HUES48 (cell line): ENCODE measurements at regions not wholly inside any gene's neighbourhood (a gene's known extent, or its start where the extent isn't known, plus 50 kb on each side); places are given as distances from the start of the nearest gene placed in this dataset.

Experiments
- H3K27ac ChIP-seq: one replicate; pipeline ENCODE4 v1.7.0; 2013; ENCODE audit warnings: low read depth, low read length, inconsistent platforms
- H3K27me3 ChIP-seq: 2 replicates; pipeline ENCODE4 v1.6.1; 2013; ENCODE audit warnings: mild to moderate bottlenecking, low read length; ENCODE audit not compliant: control insufficient read depth, insufficient read depth
- H3K36me3 ChIP-seq: 2 replicates; pipeline ENCODE4 v1.6.1; 2013; ENCODE audit warnings: low read length; ENCODE audit not compliant: control insufficient read depth, insufficient read depth
- H3K4me1 ChIP-seq: 2 replicates; pipeline ENCODE4 v1.6.1; 2013; ENCODE audit warnings: mild to moderate bottlenecking, low read length; ENCODE audit not compliant: control insufficient read depth, insufficient read depth
- H3K4me3 ChIP-seq: 2 replicates; pipeline ENCODE4 v1.5.1; 2013; ENCODE audit warnings: mild to moderate bottlenecking, low read depth, low read length
- H3K9ac ChIP-seq: 2 replicates; pipeline ENCODE4 v1.6.1; 2013; ENCODE audit warnings: mild to moderate bottlenecking, low read depth, low read length, moderate library complexity
- H3K9me3 ChIP-seq: 2 replicates; pipeline ENCODE4 v1.6.1; 2013; ENCODE audit warnings: low read length; ENCODE audit not compliant: control insufficient read depth, insufficient read depth

GRCh38 chr11:71086687-71087258 lies 165.6 kb downstream of the SHANK2 start:
- H3K27ac ChIP-seq, result no peak overlapping the region
- H3K4me1 ChIP-seq, result no peaks in the 10 kb centered on the region
- H3K9me3 ChIP-seq, result no peaks in the 10 kb centered on the region
- H3K4me3 ChIP-seq, result no peak overlapping the region
- H3K9ac ChIP-seq, result no peak overlapping the region
- H3K27me3 ChIP-seq, result no peaks in the 10 kb centered on the region
- H3K36me3 ChIP-seq, result peaks cover 24% of the 10 kb centered on the region

GRCh38 chr11:71084306-71085012 lies 167.9 kb downstream of the SHANK2 start:
- no peaks in the 10 kb centered on the region for H3K9me3 ChIP-seq
- H3K27me3 ChIP-seq, result no peaks in the 10 kb centered on the region
- H3K9ac ChIP-seq, result no peak overlapping the region
- no peak overlapping the region for H3K27ac ChIP-seq
- H3K36me3 ChIP-seq, result peaks cover 6% of the 10 kb centered on the region
- H3K4me1 ChIP-seq, result 0 out of 2 replicates have a peak, but pooled peaks cover 2% of the 10 kb centered on the region
- no peak overlapping the region for H3K4me3 ChIP-seq

- 0 out of 2 replicates have a peak, but pooled peaks cover 2% of the 10 kb centered on the region for H3K4me1 ChIP-seq
- H3K27me3 ChIP-seq, result no peaks in the 10 kb centered on the region
- no peaks in the 10 kb centered on the region for H3K9me3 ChIP-seq
- no peaks in the 10 kb centered on the region; the same call in 1 of the 2 replicates for H3K36me3 ChIP-seq
- H3K27ac ChIP-seq, result no peak overlapping the region
- no peak overlapping the region for H3K4me3 ChIP-seq
- no peak overlapping the region for H3K9ac ChIP-seq
Observed at GRCh38 chr11:71083105-71083504, 169.3 kb downstream of the SHANK2 start.

DNA sequence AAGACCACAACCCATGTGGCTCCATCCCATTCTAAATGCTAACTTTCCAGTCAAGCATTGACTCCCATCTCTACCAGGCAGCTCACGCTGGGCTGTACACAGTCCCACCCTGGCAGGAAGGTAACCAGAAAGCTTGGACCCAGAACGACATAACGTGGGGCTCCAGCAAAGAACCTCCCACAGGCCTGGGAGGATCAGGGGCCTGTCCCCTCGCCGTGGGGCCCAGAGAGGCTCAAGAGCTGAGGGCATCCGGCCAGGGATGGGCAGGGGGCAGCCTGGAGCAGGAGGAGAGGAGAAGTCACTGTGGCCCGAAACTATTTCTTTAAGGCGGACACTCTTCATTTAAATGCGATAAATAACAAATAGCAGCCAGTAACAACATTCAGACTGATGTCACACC lies 169.9 kb downstream of the SHANK2 start:
- Histone ChIP-seq H3K27me3 (no peaks in the 10 kb centered on the region), H3K27ac (no peak overlapping the region), H3K4me3 (no peak overlapping the region), H3K9ac (no peak overlapping the region), H3K36me3 (no peaks in the 10 kb centered on the region; the same call in 1 of the 2 replicates), H3K4me1 (0 out of 2 replicates have a peak, but pooled peaks cover 2% of the 10 kb centered on the region), H3K9me3 (no peaks in the 10 kb centered on the region)

DNA sequence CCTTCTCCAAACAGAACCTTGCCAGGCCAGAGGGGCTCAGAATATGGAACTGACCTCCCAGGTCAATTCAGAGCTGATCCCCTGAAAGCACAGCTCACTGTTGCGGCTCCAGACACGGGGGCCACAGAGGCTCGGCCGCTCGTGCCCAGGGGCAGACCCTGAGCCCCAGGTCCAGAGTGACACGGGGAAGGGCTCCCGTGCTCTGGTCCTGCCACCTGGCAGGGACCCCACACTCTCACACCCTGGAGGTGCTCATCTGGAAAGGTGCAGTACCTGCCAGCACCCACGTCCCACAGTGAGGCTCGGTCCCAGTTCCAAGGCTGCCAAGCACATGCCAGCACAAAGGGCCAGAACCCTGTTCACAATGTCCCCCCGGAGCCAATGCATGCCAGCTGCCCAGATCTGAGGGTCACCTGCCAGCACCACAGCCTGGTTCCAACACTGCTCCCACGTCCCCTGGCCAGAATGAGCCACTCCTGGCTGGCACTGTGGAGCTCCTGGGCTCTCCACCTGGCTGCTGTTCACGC lies 170.6 kb downstream of the SHANK2 start:
- Histone ChIP-seq H3K27me3 (no peaks in the 10 kb centered on the region), H3K4me3 (no peak overlapping the region), H3K4me1 (0 out of 2 replicates have a peak, but pooled peaks cover 8% of the 10 kb centered on the region), H3K9ac (no peak overlapping the region), H3K9me3 (no peaks in the 10 kb centered on the region), H3K36me3 (no peaks in the 10 kb centered on the region; the same call in 1 of the 2 replicates), H3K27ac (no peak overlapping the region)

GRCh38 chr11:71080239-71081097 lies 171.9 kb downstream of the SHANK2 start:
- Histone ChIP-seq H3K27me3 (no peaks in the 10 kb centered on the region), H3K9ac (no peak overlapping the region), H3K9me3 (no peaks in the 10 kb centered on the region), H3K4me1 (0 out of 2 replicates have a peak, but pooled peaks cover 8% of the 10 kb centered on the region), H3K36me3 (peaks cover 3% of the 10 kb centered on the region; the same call in 1 of the 2 replicates), H3K27ac (no peak overlapping the region), H3K4me3 (no peak overlapping the region)

DNA sequence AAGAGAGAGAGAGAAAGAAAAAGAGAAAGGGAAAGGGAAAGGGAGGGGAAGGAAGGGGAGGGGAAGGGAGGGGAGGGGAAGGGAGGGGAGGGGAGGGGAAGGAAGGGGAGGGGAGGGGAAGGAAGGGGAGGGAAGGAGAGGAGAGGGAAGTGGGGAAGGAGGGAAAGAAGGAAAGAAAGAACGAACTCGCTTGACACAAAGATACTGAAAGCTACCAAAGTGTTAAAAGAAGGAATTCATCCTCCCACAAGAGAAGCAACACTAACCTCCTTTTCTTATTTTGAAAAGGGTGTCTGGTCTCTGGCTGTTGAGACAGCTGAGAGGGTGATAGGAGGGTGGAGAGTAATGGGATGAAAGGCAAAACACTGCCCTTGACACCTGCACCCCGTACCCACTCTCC lies 172.6 kb downstream of the SHANK2 start:
- no peaks in the 10 kb centered on the region for H3K9me3 ChIP-seq
- no peaks in the 10 kb centered on the region for H3K27me3 ChIP-seq
- no peak overlapping the region for H3K4me3 ChIP-seq
- peaks cover 3% of the 10 kb centered on the region; the same call in 1 of the 2 replicates for H3K36me3 ChIP-seq
- no peak overlapping the region for H3K9ac ChIP-seq
- 0 out of 2 replicates have a peak, but pooled peaks cover 8% of the 10 kb centered on the region for H3K4me1 ChIP-seq
- H3K27ac ChIP-seq, result no peak overlapping the region

DNA sequence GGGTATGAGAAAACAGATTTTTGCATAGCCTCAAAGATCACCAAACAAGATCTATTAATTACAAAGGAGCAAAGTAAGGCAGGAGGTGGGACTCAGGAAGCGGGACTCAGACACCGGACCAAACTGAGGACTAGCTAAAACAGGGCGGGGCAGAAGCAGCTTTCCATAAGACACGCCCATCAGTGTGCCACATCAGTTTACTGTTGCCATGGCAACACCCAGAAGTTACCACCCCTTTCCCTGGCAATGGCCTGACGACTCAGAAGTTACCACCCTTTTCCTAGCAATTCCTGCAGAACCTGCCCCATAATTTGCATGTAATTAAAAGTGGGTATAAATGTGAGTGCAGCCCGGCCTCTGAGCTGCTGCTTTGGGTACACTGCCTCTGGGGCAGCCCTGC lies 173.9 kb downstream of the SHANK2 start:
- H3K27me3 ChIP-seq, result no peaks in the 10 kb centered on the region
- H3K36me3 ChIP-seq, result peaks cover 14% of the 10 kb centered on the region
- H3K4me3 ChIP-seq, result no peak overlapping the region
- no peaks in the 10 kb centered on the region for H3K9me3 ChIP-seq
- no peak overlapping the region for H3K27ac ChIP-seq
- 0 out of 2 replicates have a peak, but pooled peaks cover 8% of the 10 kb centered on the region for H3K4me1 ChIP-seq
- H3K9ac ChIP-seq, result no peak overlapping the region

- Histone ChIP-seq H3K4me1 (0 out of 2 replicates have a peak, but pooled peaks cover 8% of the 10 kb centered on the region), H3K9me3 (no peaks in the 10 kb centered on the region), H3K4me3 (no peak overlapping the region), H3K27me3 (no peaks in the 10 kb centered on the region), H3K36me3 (peaks cover 14% of the 10 kb centered on the region), H3K27ac (no peak overlapping the region), H3K9ac (no peak overlapping the region)
Observed at GRCh38 chr11:71076525-71077304, 175.7 kb downstream of the SHANK2 start.

- no peaks in the 10 kb centered on the region for H3K27me3 ChIP-seq
- no peak overlapping the region for H3K27ac ChIP-seq
- no peaks in the 10 kb centered on the region for H3K9me3 ChIP-seq
- no peak overlapping the region for H3K4me3 ChIP-seq
- no peak overlapping the region for H3K9ac ChIP-seq
- peaks cover 14% of the 10 kb centered on the region for H3K36me3 ChIP-seq
- 0 out of 2 replicates have a peak, but pooled peaks cover 8% of the 10 kb centered on the region for H3K4me1 ChIP-seq
Observed at GRCh38 chr11:71075871-71076420, 176.4 kb downstream of the SHANK2 start.
